HCT116 (cell line): ENCODE measurements at regions not wholly inside any gene's neighbourhood (a gene's known extent, or its start where the extent isn't known, plus 50 kb on each side); places are given as distances from the start of the nearest gene placed in this dataset.

Source experiments
- ATAC-seq: fragments of 200-7000 bp; cut with Tn5 transposase; 2 replicates; pipeline ENCODE4 v1.9.1; 2020; ENCODE audit warnings: mild to moderate bottlenecking, moderate library complexity
- BruUV-seq: library from RNA; stranded (reverse); fragments of 400-500 nt; replicated peaks from 2 replicates; lab custom pipeline; 2021; lab: Mats Ljungman, UMichigan
- CTCF ChIA-PET: fragments of 300-600 bp; sonication (Branson Sonifier 250); formaldehyde crosslinking; loops from one replicate; lab custom pipeline; 2021; ENCODE audit warnings: antibody characterized with exemption; lab: Charles Lee
- POLR2A ChIA-PET: fragments of 300-600, 350-600 bp; sonication (Branson Sonifier 250); formaldehyde crosslinking; loops from one replicate; lab custom pipeline; 2021; ENCODE audit warnings: antibody characterized with exemption; lab: Charles Lee
- RAD21 ChIA-PET, 2 experiments: fragments of 300-600 bp; sonication (Branson Sonifier 250); formaldehyde crosslinking; loops; one replicate each; lab custom pipeline; 2023; ENCODE audit warnings: low total read pairs in 2 of 2; ENCODE audit not compliant: uncharacterized antibody in 2 of 2, unreplicated experiment in 2 of 2, low non-redundant PET in 1 of 2; lab: Charles Lee
- DNase-seq: peaks from one replicate; pipeline ENCODE4 v3.0.0-alpha.2; 2010; ENCODE audit warnings: low read depth, low spot score
- H2AFZ ChIP-seq: fragments of 200-600 bp; shearing (Covaris generic), sonication (generic); 2 replicates; pipeline ENCODE4 v1.6.1; 2017; ENCODE audit warnings: low read depth, mixed run types, mixed read lengths, antibody characterized with exemption, low read length; ENCODE audit not compliant: poor library complexity, severe bottlenecking
- H3K27ac ChIP-seq: 2 replicates; pipeline ENCODE4 v1.5.1; 2012; ENCODE audit warnings: low read depth, low read length
- H3K27me3 ChIP-seq: fragments of 200-600 bp; sonication (generic); 2 replicates; pipeline ENCODE4 v1.6.1; 2016; ENCODE audit warnings: mixed run types, low read length, mixed read lengths; ENCODE audit not compliant: insufficient read depth
- H3K36me3 ChIP-seq, 2 experiments: fragments of 200-500 bp in 1 of 2; fragments of 200-600 bp in 1 of 2; sonication (Bioruptor generic) in 1 of 2; sonication (generic) in 1 of 2; 2 replicates each; pipeline versions ENCODE4 v1.5.1 to v1.6.1; 2014 to 2016; ENCODE audit warnings: low read length in 2 of 2, inconsistent platforms in 1 of 2, mixed read lengths in 1 of 2, mixed run types in 1 of 2; ENCODE audit not compliant: insufficient read depth in 2 of 2, control insufficient read depth in 1 of 2
- H3K4me1 ChIP-seq, 2 experiments: fragments of 200-600 bp in 1 of 2; sonication (generic) in 1 of 2; 2 replicates each; pipeline versions ENCODE4 v1.5.1 to v1.6.1; 2012 to 2017; ENCODE audit warnings: low read length in 2 of 2, inconsistent platforms in 1 of 2, mild to moderate bottlenecking in 1 of 2, mixed read lengths in 1 of 2, mixed run types in 1 of 2, moderate library complexity in 1 of 2; ENCODE audit not compliant: insufficient read depth in 2 of 2, control insufficient read depth in 1 of 2
- H3K4me2 ChIP-seq: fragments of 200-600 bp; sonication (generic); 2 replicates; pipeline ENCODE4 v1.6.1; 2017; ENCODE audit warnings: mixed run types, low read length, mixed read lengths
- H3K4me3 ChIP-seq, 2 experiments: fragments of 200-600 bp in 1 of 2; sonication (generic) in 1 of 2; replicated peaks in 1 of 2; 2 replicates each; pipeline ENCODE4 v1.5.1; 2011 to 2016; ENCODE audit warnings: low read length in 2 of 2, control low read depth in 1 of 2, low read depth in 1 of 2, mild to moderate bottlenecking in 1 of 2, mixed read lengths in 1 of 2, mixed run types in 1 of 2
- H3K79me2 ChIP-seq: fragments of 200-600 bp; sonication (generic); 2 replicates; pipeline ENCODE4 v1.6.1; 2017; ENCODE audit warnings: mild to moderate bottlenecking, mixed run types, low read length, moderate library complexity, mixed read lengths; ENCODE audit not compliant: insufficient read depth
- H3K9ac ChIP-seq: fragments of 200-600 bp; sonication (generic); 2 replicates; pipeline ENCODE4 v1.6.1; 2016; ENCODE audit warnings: low read length, mixed read lengths
- H3K9me2 ChIP-seq: fragments of 200-600 bp; sonication (generic), shearing (Covaris generic); 2 replicates; pipeline ENCODE4 v1.6.1; 2017; ENCODE audit warnings: mixed run types, mild to moderate bottlenecking, moderate library complexity; ENCODE audit not compliant: insufficient read depth
- H3K9me3 ChIP-seq, 2 experiments: fragments of 200-500 bp in 1 of 2; fragments of 200-600 bp in 1 of 2; sonication (Bioruptor generic) in 1 of 2; sonication (generic) in 1 of 2; 2 replicates each; pipeline ENCODE4 v1.6.1; 2014 to 2017; ENCODE audit warnings: low read length in 2 of 2, mixed read lengths in 2 of 2, inconsistent platforms in 1 of 2, low read depth in 1 of 2, mild to moderate bottlenecking in 1 of 2, mixed run types in 1 of 2, moderate library complexity in 1 of 2; ENCODE audit not compliant: control insufficient read depth in 1 of 2, insufficient read depth in 1 of 2
- H4K20me1 ChIP-seq: fragments of 200-600 bp; sonication (generic), shearing (Covaris generic); 2 replicates; pipeline ENCODE4 v1.6.1; 2017; ENCODE audit warnings: mixed run types, mild to moderate bottlenecking, moderate library complexity; ENCODE audit not compliant: insufficient read depth
- ATF3 ChIP-seq: IDR thresholded peaks from 2 replicates; pipeline ENCODE4 v1.6.1; 2012
- CEBPB ChIP-seq: IDR thresholded peaks from 2 replicates; pipeline ENCODE4 v1.6.1; 2012; ENCODE audit warnings: low read depth
- ELF1 ChIP-seq: IDR thresholded peaks from 2 replicates; pipeline ENCODE4 v1.6.1; 2012; ENCODE audit warnings: low read depth, borderline replicate concordance
- JUND ChIP-seq: IDR thresholded peaks from 2 replicates; pipeline ENCODE4 v1.6.1; 2012
- RAD21 ChIP-seq: IDR thresholded peaks from 2 replicates; pipeline ENCODE4 v1.6.1; 2012; ENCODE audit warnings: low read depth, mild to moderate bottlenecking
- SIN3A ChIP-seq: IDR thresholded peaks from 2 replicates; pipeline ENCODE4 v1.6.1; 2012; ENCODE audit warnings: low read depth
- TCF7L2 ChIP-seq: IDR thresholded peaks from 2 replicates; pipeline ENCODE4 v1.7.0; 2011; ENCODE audit warnings: borderline replicate concordance, inconsistent platforms; ENCODE audit not compliant: insufficient read depth, insufficient read length; ENCODE audit errors: extremely low read depth
- YY1 ChIP-seq: IDR thresholded peaks from 2 replicates; pipeline ENCODE4 v1.6.1; 2011; ENCODE audit warnings: low read length, low read depth, moderate library complexity, mild to moderate bottlenecking; ENCODE audit not compliant: insufficient replicate concordance; ENCODE audit errors: extremely low read depth
- ZBTB33 ChIP-seq: IDR thresholded peaks from 2 replicates; pipeline ENCODE4 v1.6.1; 2011; ENCODE audit warnings: mild to moderate bottlenecking, low read length, moderate library complexity; ENCODE audit not compliant: insufficient replicate concordance; ENCODE audit errors: extremely low read depth
- ZNF274 ChIP-seq: fragments of 200-500 bp; sonication (Bioruptor generic); IDR thresholded peaks from 2 replicates; pipeline ENCODE4 v1.6.1; 2014; ENCODE audit warnings: mild to moderate bottlenecking, low read depth, low read length, inconsistent platforms
- intact Hi-C: fragments of 100-400 bp; cut with micrococcal nuclease; formaldehyde crosslinking; loops from 2 replicates; pipeline ENCODE4 v1.10.0; 2022
- TF ChIP-seq, protein P1 (sequence below), 3 experiments: fragments of 200-600 bp in 1 of 3; sonication (generic) in 1 of 3; IDR thresholded peaks in 2 of 3; conservative IDR thresholded peaks in 1 of 3; 2 replicates each; pipeline ENCODE4 v1.5.1; 2012 to 2017; ENCODE audit warnings: low read depth in 2 of 3, low read length in 2 of 3, antibody characterized with exemption in 1 of 3, borderline replicate concordance in 1 of 3, control low read depth in 1 of 3, mild to moderate bottlenecking in 1 of 3, mixed read lengths in 1 of 3, mixed run types in 1 of 3, moderate library complexity in 1 of 3; ENCODE audit not compliant: insufficient read depth in 1 of 3

GRCh38 chr16:16830973-16831372 is 452.0 kb downstream of the NPIPA7 start:
- BruUV-seq, result no TSS peak
- DNase-seq (no peak), ATAC-seq (no peak)
- no peaks in the 10 kb centered on the region for H3K4me1 ChIP-seq
- no peaks in the 10 kb centered on the region for H3K9me3 ChIP-seq
- H3K79me2 ChIP-seq, result no peaks in the 10 kb centered on the region
- H2AFZ ChIP-seq, result no peak overlapping the region
- no peaks in the 10 kb centered on the region for H3K9me2 ChIP-seq
- H3K4me2 ChIP-seq, result no peak overlapping the region
- no peaks in the 10 kb centered on the region for H3K36me3 ChIP-seq
- ChIA-PET RAD21 (no interaction called here), CTCF (no interaction called here), POLR2A (no interaction called here)
- no peak overlapping the region for H3K9ac ChIP-seq
- H3K27ac ChIP-seq, result no peak overlapping the region
- H3K4me3 ChIP-seq, result no peak overlapping the region
- intact Hi-C loops, result no loop called here
- no peaks in the 10 kb centered on the region for H4K20me1 ChIP-seq
- TF ChIP-seq JUND (no peak), RAD21 (no peak), ZNF274 (no peak), YY1 (no peak), CEBPB (no peak), TCF7L2 (no peak), SIN3A (no peak), ATF3 (no peak), ZBTB33 (no peak), ELF1 (no peak)
- TF ChIP-seq, protein P1, sequence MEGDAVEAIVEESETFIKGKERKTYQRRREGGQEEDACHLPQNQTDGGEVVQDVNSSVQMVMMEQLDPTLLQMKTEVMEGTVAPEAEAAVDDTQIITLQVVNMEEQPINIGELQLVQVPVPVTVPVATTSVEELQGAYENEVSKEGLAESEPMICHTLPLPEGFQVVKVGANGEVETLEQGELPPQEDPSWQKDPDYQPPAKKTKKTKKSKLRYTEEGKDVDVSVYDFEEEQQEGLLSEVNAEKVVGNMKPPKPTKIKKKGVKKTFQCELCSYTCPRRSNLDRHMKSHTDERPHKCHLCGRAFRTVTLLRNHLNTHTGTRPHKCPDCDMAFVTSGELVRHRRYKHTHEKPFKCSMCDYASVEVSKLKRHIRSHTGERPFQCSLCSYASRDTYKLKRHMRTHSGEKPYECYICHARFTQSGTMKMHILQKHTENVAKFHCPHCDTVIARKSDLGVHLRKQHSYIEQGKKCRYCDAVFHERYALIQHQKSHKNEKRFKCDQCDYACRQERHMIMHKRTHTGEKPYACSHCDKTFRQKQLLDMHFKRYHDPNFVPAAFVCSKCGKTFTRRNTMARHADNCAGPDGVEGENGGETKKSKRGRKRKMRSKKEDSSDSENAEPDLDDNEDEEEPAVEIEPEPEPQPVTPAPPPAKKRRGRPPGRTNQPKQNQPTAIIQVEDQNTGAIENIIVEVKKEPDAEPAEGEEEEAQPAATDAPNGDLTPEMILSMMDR (IDR thresholded peaks at IDR 0.05 in 2 of 3, conservative IDR thresholded peaks at IDR 0.05 in 1 of 3; ENCODE audit: borderline replicate concordance in 1 of 3, insufficient read depth in 1 of 3, low read depth in 2 of 3, low read length in 2 of 3), result no peak
- H3K27me3 ChIP-seq, result 0 out of 2 replicates have a peak, but pooled peaks cover 5% of the 10 kb centered on the region
